H9 (cell line): ENCODE measurements at regions not wholly inside any gene's neighbourhood (a gene's known extent, or its start where the extent isn't known, plus 50 kb on each side); places are given as distances from the start of the nearest gene placed in this dataset.
A peak's percentile ranks its signal among the peaks of the same experiment; 100 is the strongest.

Source experiments
- DNase-seq: peaks from one replicate; pipeline ENCODE4 v3.0.0-alpha.2; 2017
- H2AFZ ChIP-seq: one replicate; pipeline ENCODE4 v1.6.1; 2013; ENCODE audit warnings: mild to moderate bottlenecking, low read length, control low read depth, moderate library complexity
- H2AK5ac ChIP-seq: 2 replicates; pipeline ENCODE4 v1.6.1; 2013; ENCODE audit warnings: low read length, control low read depth, mixed read lengths; ENCODE audit not compliant: insufficient read length
- H2BK120ac ChIP-seq: one replicate; pipeline ENCODE4 v1.6.1; 2013; ENCODE audit warnings: low read depth, mild to moderate bottlenecking, low read length, control low read depth, inconsistent platforms; ENCODE audit not compliant: poor library complexity, severe bottlenecking
- H2BK12ac ChIP-seq: 2 replicates; pipeline ENCODE4 v1.6.1; 2013; ENCODE audit warnings: low read length, control low read depth, mixed read lengths, low read depth; ENCODE audit not compliant: insufficient read length
- H2BK15ac ChIP-seq: 2 replicates; pipeline ENCODE4 v1.6.1; 2013; ENCODE audit warnings: low read depth, low read length, control low read depth
- H2BK20ac ChIP-seq: one replicate; pipeline ENCODE4 v1.6.1; 2013; ENCODE audit warnings: low read depth, mild to moderate bottlenecking, low read length, control low read depth, inconsistent platforms; ENCODE audit not compliant: poor library complexity, severe bottlenecking
- H2BK5ac ChIP-seq: 2 replicates; pipeline ENCODE4 v1.6.1; 2013; ENCODE audit warnings: low read length, control low read depth, mixed read lengths; ENCODE audit not compliant: insufficient read length
- H3K14ac ChIP-seq: 2 replicates; pipeline ENCODE4 v1.6.1; 2013; ENCODE audit warnings: low read length, control low read depth; ENCODE audit not compliant: insufficient read depth
- H3K18ac ChIP-seq: 2 replicates; pipeline ENCODE4 v1.6.1; 2013; ENCODE audit warnings: low read depth, mild to moderate bottlenecking, mixed read lengths, low read length, control low read depth; ENCODE audit not compliant: insufficient read length
- H3K23ac ChIP-seq: 2 replicates; pipeline ENCODE4 v1.6.1; 2013; ENCODE audit warnings: low read length, control low read depth, mixed read lengths, low read depth; ENCODE audit not compliant: insufficient read length
- H3K23me2 ChIP-seq: 2 replicates; pipeline ENCODE4 v1.6.1; 2013; ENCODE audit warnings: low read depth, mild to moderate bottlenecking, mixed read lengths, low read length, control low read depth; ENCODE audit not compliant: insufficient read length, poor library complexity, severe bottlenecking
- H3K27ac ChIP-seq: 2 replicates; pipeline ENCODE4 v1.5.1; 2013; ENCODE audit warnings: low read length, control low read depth, mixed read lengths, low read depth; ENCODE audit not compliant: insufficient read length
- H3K27me3 ChIP-seq: 2 replicates; pipeline ENCODE4 v1.6.1; 2013; ENCODE audit warnings: low read length, control low read depth, inconsistent platforms; ENCODE audit not compliant: insufficient read depth
- H3K4ac ChIP-seq: 2 replicates; pipeline ENCODE4 v1.6.1; 2013; ENCODE audit warnings: low read depth, mild to moderate bottlenecking, control low read depth, inconsistent platforms, low read length, moderate library complexity
- H3K4me1 ChIP-seq: 2 replicates; pipeline ENCODE4 v1.6.1; 2013; ENCODE audit warnings: low read length, control low read depth, inconsistent platforms; ENCODE audit not compliant: insufficient read depth
- H3K4me2 ChIP-seq: 2 replicates; pipeline ENCODE4 v1.6.1; 2013; ENCODE audit warnings: low read length, control low read depth, mixed read lengths; ENCODE audit not compliant: insufficient read length, insufficient read depth
- H3K56ac ChIP-seq: 2 replicates; pipeline ENCODE4 v1.6.1; 2013; ENCODE audit warnings: low read depth, mild to moderate bottlenecking, mixed read lengths, low read length, control low read depth; ENCODE audit not compliant: insufficient read length
- H3K79me1 ChIP-seq: 2 replicates; pipeline ENCODE4 v1.6.1; 2013; ENCODE audit warnings: low read depth, mild to moderate bottlenecking, moderate library complexity, low read length, control low read depth, inconsistent platforms; ENCODE audit not compliant: insufficient read depth, poor library complexity, severe bottlenecking
- H3K79me2 ChIP-seq: 2 replicates; pipeline ENCODE4 v1.6.1; 2013; ENCODE audit warnings: low read length, control low read depth, inconsistent platforms; ENCODE audit not compliant: insufficient read depth
- H3K9ac ChIP-seq: 2 replicates; pipeline ENCODE4 v1.6.1; 2013; ENCODE audit warnings: low read length, control low read depth, mixed read lengths; ENCODE audit not compliant: insufficient read length; ENCODE audit errors: extremely low read depth
- H3K9me3 ChIP-seq: one replicate; pipeline ENCODE4 v1.6.1; 2013; ENCODE audit warnings: low read depth, low read length, inconsistent platforms; ENCODE audit not compliant: control insufficient read depth
- H3T11ph ChIP-seq: one replicate; pipeline ENCODE4 v1.6.1; 2013; ENCODE audit warnings: mild to moderate bottlenecking, low read length, control low read depth, inconsistent platforms
- H4K20me1 ChIP-seq: one replicate; pipeline ENCODE4 v1.6.1; 2013; ENCODE audit not compliant: control insufficient read depth, insufficient read length, insufficient read depth
- H4K5ac ChIP-seq: 2 replicates; pipeline ENCODE4 v1.6.1; 2013; ENCODE audit warnings: low read depth, mild to moderate bottlenecking, mixed read lengths, low read length, control low read depth; ENCODE audit not compliant: insufficient read length
- H4K8ac ChIP-seq: replicated peaks from 2 replicates; pipeline ENCODE4 v1.6.1; 2013; ENCODE audit warnings: low read length, control low read depth, mixed read lengths, low read depth; ENCODE audit not compliant: insufficient read length
- H4K91ac ChIP-seq: 2 replicates; pipeline ENCODE4 v1.6.1; 2013; ENCODE audit warnings: low read depth, mild to moderate bottlenecking, moderate library complexity, mixed read lengths, low read length, control low read depth; ENCODE audit not compliant: insufficient read length
- H3K27ac Mint-ChIP-seq, 3 experiments: 2 replicates in 2 of 3; 3 replicates in 1 of 3; pipeline ENCODE4 v1.8.0; 2020 to 2021; ENCODE audit warnings: mixed read lengths in 3 of 3, mild to moderate bottlenecking in 1 of 3, moderate library complexity in 1 of 3
- H3K27me3 Mint-ChIP-seq: 2 replicates; pipeline ENCODE4 v1.8.0; 2021; ENCODE audit warnings: low read depth, mild to moderate bottlenecking, moderate library complexity, mixed read lengths
- H3K36me3 Mint-ChIP-seq, 3 experiments: 2 replicates in 2 of 3; 3 replicates in 1 of 3; pipeline ENCODE4 v1.8.0; 2020 to 2021; ENCODE audit warnings: low read depth in 3 of 3, mixed read lengths in 3 of 3; ENCODE audit not compliant: insufficient read depth in 1 of 3
- H3K4me1 Mint-ChIP-seq, 2 experiments: 2 replicates each; pipeline ENCODE4 v1.8.0; 2020; ENCODE audit warnings: mixed read lengths in 2 of 2
- H3K4me3 Mint-ChIP-seq, 2 experiments: 2 replicates in 1 of 2; 3 replicates in 1 of 2; pipeline ENCODE4 v1.8.0; 2020 to 2021; ENCODE audit warnings: mild to moderate bottlenecking in 2 of 2, mixed read lengths in 2 of 2, moderate library complexity in 1 of 2
- H3K9me3 Mint-ChIP-seq, 2 experiments: 2 replicates in 1 of 2; 3 replicates in 1 of 2; pipeline ENCODE4 v1.8.0; 2020; ENCODE audit warnings: mild to moderate bottlenecking in 2 of 2, mixed read lengths in 2 of 2, moderate library complexity in 1 of 2
- WGBS: extraction: QIAGEN DNeasy Blood & Tissue Kit; methylation state at CpG from one replicate; pipeline ENCODE4 v1.1.7; 2013; ENCODE audit warnings: missing lambda C conversion rate, low lambda C conversion rate, mixed read lengths; ENCODE audit not compliant: insufficient read length; ENCODE audit errors: extremely low coverage; 5-methylcytosine and 5-hydroxymethylcytosine counted together
- TF ChIP-seq, protein P1 (sequence below): fragments of 200-600 bp; sonication (generic); conservative IDR thresholded peaks from 3 replicates; pipeline ENCODE4 v1.8.0; 2021; ENCODE audit warnings: antibody characterized with exemption, mild to moderate bottlenecking

GRCh38 chr10:25682203-25682851 is 251.7 kb upstream of the MYO3A start:
- TF ChIP-seq, protein P1, sequence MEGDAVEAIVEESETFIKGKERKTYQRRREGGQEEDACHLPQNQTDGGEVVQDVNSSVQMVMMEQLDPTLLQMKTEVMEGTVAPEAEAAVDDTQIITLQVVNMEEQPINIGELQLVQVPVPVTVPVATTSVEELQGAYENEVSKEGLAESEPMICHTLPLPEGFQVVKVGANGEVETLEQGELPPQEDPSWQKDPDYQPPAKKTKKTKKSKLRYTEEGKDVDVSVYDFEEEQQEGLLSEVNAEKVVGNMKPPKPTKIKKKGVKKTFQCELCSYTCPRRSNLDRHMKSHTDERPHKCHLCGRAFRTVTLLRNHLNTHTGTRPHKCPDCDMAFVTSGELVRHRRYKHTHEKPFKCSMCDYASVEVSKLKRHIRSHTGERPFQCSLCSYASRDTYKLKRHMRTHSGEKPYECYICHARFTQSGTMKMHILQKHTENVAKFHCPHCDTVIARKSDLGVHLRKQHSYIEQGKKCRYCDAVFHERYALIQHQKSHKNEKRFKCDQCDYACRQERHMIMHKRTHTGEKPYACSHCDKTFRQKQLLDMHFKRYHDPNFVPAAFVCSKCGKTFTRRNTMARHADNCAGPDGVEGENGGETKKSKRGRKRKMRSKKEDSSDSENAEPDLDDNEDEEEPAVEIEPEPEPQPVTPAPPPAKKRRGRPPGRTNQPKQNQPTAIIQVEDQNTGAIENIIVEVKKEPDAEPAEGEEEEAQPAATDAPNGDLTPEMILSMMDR, result peak; percentile 51
- Histone ChIP-seq H3K4me2 (no peak overlapping the region), H3K23me2 (no peaks in the 10 kb centered on the region), H3K9me3 (no peaks in the 10 kb centered on the region), H3K27me3 (no peaks in the 10 kb centered on the region), H2BK5ac (no peak overlapping the region), H2AFZ (no peak overlapping the region), H3K18ac (no peak overlapping the region), H2BK120ac (no peak overlapping the region), H2BK20ac (no peak overlapping the region), H2BK15ac (no peak overlapping the region), H3K56ac (no peak overlapping the region), H3K79me1 (no peaks in the 10 kb centered on the region), H3K4ac (no peak overlapping the region), H3K79me2 (no peaks in the 10 kb centered on the region), H4K91ac (no peak overlapping the region), H3K14ac (no peak overlapping the region), H3K27ac (no peak overlapping the region), H3K23ac (no peak overlapping the region), H3K9ac (no peak overlapping the region), H3T11ph (no peak overlapping the region), H2AK5ac (no peak overlapping the region), H3K4me1 (no peaks in the 10 kb centered on the region), H2BK12ac (no peak overlapping the region), H4K8ac (no peak overlapping the region), H4K5ac (no peak overlapping the region), H4K20me1 (no peaks in the 10 kb centered on the region)
- Mint-ChIP-seq H3K4me3 (no peak overlapping the region), H3K4me1 (peaks cover 4 to 6% of the 10 kb centered on the region in 2 experiments; a peak in 3 of 4 replicates), H3K27ac (no peak overlapping the region), H3K27me3 (0 out of 2 replicates have a peak, but pooled peaks cover 1% of the 10 kb centered on the region), H3K36me3 (no peaks in the 10 kb centered on the region), H3K9me3 (no peaks in the 10 kb centered on the region)
- WGBS, result no CpG with 5 or more reads among the region's 9 CpGs
- DNase-seq, result no peak
